GM19240 (cell line): ENCODE measurements at regions not wholly inside any gene's neighbourhood (a gene's known extent, or its start where the extent isn't known, plus 50 kb on each side); places are given as distances from the start of the nearest gene placed in this dataset.
"Not testable (repeated sequence)": the region's sequence is repeated elsewhere in the genome, so short reads cannot be mapped to it uniquely, and the experiment has no call there.

Experiments
- DNase-seq: peaks from one replicate; pipeline ENCODE4 v3.0.0; 2011; ENCODE audit warnings: low spot score; ENCODE audit not compliant: insufficient read length

- no peak for DNase-seq
Observed at GRCh38 chr13:75961911-75962310, 325.8 kb downstream of the LMO7 start.

GRCh38 chr13:75960538-75960994 lies 324.4 kb downstream of the LMO7 start:
- DNase-seq = no peak

- no peak for DNase-seq
Observed at GRCh38 chr13:75959861-75960481, 323.8 kb downstream of the LMO7 start.

- not testable (repeated sequence) for DNase-seq
Observed at GRCh38 chr13:75953589-75953988, 317.5 kb downstream of the LMO7 start.

- no peak for DNase-seq
Observed at GRCh38 chr13:75947448-75947847, 311.3 kb downstream of the LMO7 start.

- no peak for DNase-seq
Observed at GRCh38 chr13:75946536-75947284, 310.6 kb downstream of the LMO7 start.

- DNase-seq = no peak
Observed at GRCh38 chr13:75945841-75946482, 309.8 kb downstream of the LMO7 start.

- DNase-seq = no peak
Observed at GRCh38 chr13:75938811-75939560, 302.9 kb downstream of the LMO7 start.

GRCh38 chr13:75936791-75937190 lies 300.7 kb downstream of the LMO7 start:
- DNase-seq = no peak

GRCh38 chr13:75935805-75936204 lies 299.7 kb downstream of the LMO7 start:
- DNase-seq = no peak

- DNase-seq = no peak
Observed at GRCh38 chr13:75934889-75935288, 298.8 kb downstream of the LMO7 start.

- no peak for DNase-seq
Observed at GRCh38 chr13:75932636-75933035, 296.5 kb downstream of the LMO7 start.

GRCh38 chr13:75931116-75931515 lies 295.0 kb downstream of the LMO7 start:
- no peak for DNase-seq

GRCh38 chr13:75929076-75929475 lies 292.9 kb downstream of the LMO7 start:
- no peak for DNase-seq

- no peak for DNase-seq
Observed at GRCh38 chr13:75927183-75927669, 291.1 kb downstream of the LMO7 start.

GRCh38 chr13:75920536-75920935 lies 284.4 kb downstream of the LMO7 start:
- no peak for DNase-seq

GRCh38 chr13:75919660-75920199 lies 283.6 kb downstream of the LMO7 start:
- DNase-seq = no peak

- no peak for DNase-seq
Observed at GRCh38 chr13:75915066-75915465, 278.9 kb downstream of the LMO7 start.

- no peak for DNase-seq
Observed at GRCh38 chr13:75913925-75914324, 277.8 kb downstream of the LMO7 start.

- no peak for DNase-seq
Observed at GRCh38 chr13:75910591-75910990, 274.5 kb downstream of the LMO7 start.
